K562 (cell line): ENCODE measurements at regions not wholly inside any gene's neighbourhood (a gene's known extent, or its start where the extent isn't known, plus 50 kb on each side); places are given as distances from the start of the nearest gene placed in this dataset.

ENCODE experiments used
- ATAC-seq: fragments of 200-7000 bp; cut with Tn5 transposase; 3 replicates; pipeline ENCODE4 v1.9.1; 2020; ENCODE audit warnings: moderate library complexity
- BruUV-seq: library from RNA; stranded (reverse); fragments of 400-500 nt; replicated peaks from 2 replicates; lab custom pipeline; 2021; lab: Mats Ljungman, UMichigan
- CTCF ChIA-PET: fragments of 300-600 bp; formaldehyde crosslinking; extraction: SDS; loops from one replicate; lab custom pipeline; 2021; ENCODE audit warnings: low intra/inter-chr PET ratio; lab: Yijun Ruan, JAX
- POLR2A ChIA-PET: fragments of 300-600, 350-650 bp; sonication (Branson Sonifier 250); formaldehyde crosslinking; extraction: SDS; loops from one replicate; lab custom pipeline; 2021; ENCODE audit warnings: antibody characterized with exemption, inconsistent platforms; lab: Yijun Ruan, JAX
- DNase-seq, 4 experiments: peaks; one replicate each; pipeline versions ENCODE4 v3.0.0 to v3.0.0-alpha.2; 2011 to 2018; ENCODE audit warnings: low spot score in 3 of 4, mixed read lengths in 3 of 4; ENCODE audit errors: extremely low read depth in 1 of 4
- FAIRE-seq: peaks from 2 replicates; lab custom pipeline; 2011; peaks lifted over from hg19 to GRCh38; lab: Jason Lieb, UNC
- H2AFZ ChIP-seq: 2 replicates; pipeline ENCODE4 v1.6.0; 2011; ENCODE audit warnings: low read depth, low read length, control low read depth, inconsistent platforms
- H3K27ac ChIP-seq: fragments of 200-600 bp; 3 replicates; pipeline ENCODE4 v1.8.0; 2011; ENCODE audit warnings: low read depth, mild to moderate bottlenecking, control low read depth, inconsistent platforms, low read length, moderate library complexity, mixed read lengths; ENCODE audit errors: extremely low read depth
- H3K27me3 ChIP-seq, 2 experiments: fragments of 300-600 bp in 1 of 2; 2 replicates in 1 of 2; 3 replicates in 1 of 2; pipeline versions ENCODE4 v1.6.0 to v1.8.0; 2011; ENCODE audit warnings: inconsistent platforms in 2 of 2, low read length in 2 of 2, mild to moderate bottlenecking in 1 of 2, mixed read lengths in 1 of 2, moderate library complexity in 1 of 2; ENCODE audit not compliant: control insufficient read depth in 2 of 2, insufficient read depth in 2 of 2
- H3K36me3 ChIP-seq: fragments of 300-600 bp; 3 replicates; pipeline ENCODE4 v1.8.0; 2011; ENCODE audit warnings: mild to moderate bottlenecking, low read length, inconsistent platforms; ENCODE audit not compliant: control insufficient read depth, insufficient read depth
- H3K4me1 ChIP-seq, 2 experiments: fragments of 200-600 bp in 1 of 2; replicated peaks in 1 of 2; 2 replicates in 1 of 2; 3 replicates in 1 of 2; pipeline versions ENCODE4 v1.5.1 to v1.8.0; 2011; ENCODE audit warnings: inconsistent platforms in 2 of 2, low read length in 2 of 2, mild to moderate bottlenecking in 1 of 2, mixed read lengths in 1 of 2, moderate library complexity in 1 of 2; ENCODE audit not compliant: control insufficient read depth in 2 of 2, insufficient read depth in 2 of 2
- H3K4me2 ChIP-seq: 2 replicates; pipeline ENCODE4 v1.6.1; 2011; ENCODE audit warnings: low read length, control low read depth, inconsistent platforms, mixed read lengths; ENCODE audit not compliant: insufficient read depth
- H3K4me3 ChIP-seq: fragments of 200-600 bp; sonication (generic), shearing (Covaris generic); 2 replicates; pipeline ENCODE4 v1.5.1; 2016; ENCODE audit warnings: control low read depth, inconsistent platforms
- H3K79me2 ChIP-seq: fragments of 200-600 bp; 3 replicates; pipeline ENCODE4 v1.8.0; 2011; ENCODE audit warnings: low read length, inconsistent platforms; ENCODE audit not compliant: control insufficient read depth, insufficient read depth
- H3K9ac ChIP-seq, 2 experiments: 2 replicates each; pipeline versions ENCODE4 v1.6.0 to v1.6.1; 2011; ENCODE audit warnings: low read depth in 2 of 2, low read length in 2 of 2, control low read depth in 1 of 2, inconsistent platforms in 1 of 2, mild to moderate bottlenecking in 1 of 2, mixed read lengths in 1 of 2; ENCODE audit not compliant: insufficient read depth in 1 of 2
- H3K9me1 ChIP-seq: one replicate; pipeline ENCODE4 v1.6.0; 2011; ENCODE audit warnings: inconsistent platforms, mild to moderate bottlenecking, low read length, moderate library complexity; ENCODE audit not compliant: control insufficient read depth, insufficient read depth
- H3K9me3 ChIP-seq: replicated peaks from 2 replicates; pipeline ENCODE4 v1.5.1; 2011; ENCODE audit warnings: low read depth, low read length, inconsistent platforms; ENCODE audit not compliant: control insufficient read depth, insufficient read depth
- H4K20me1 ChIP-seq: replicated peaks from 2 replicates; pipeline ENCODE4 v1.6.1; 2011; ENCODE audit warnings: low read length, inconsistent platforms, mixed read lengths; ENCODE audit not compliant: control insufficient read depth, insufficient read depth
- C11orf30 ChIP-seq: fragments of 450-650 bp; IDR thresholded peaks from 2 replicates; pipeline ENCODE4 v1.6.1; 2016; ENCODE audit warnings: low read depth, mild to moderate bottlenecking
- ELF2 ChIP-seq: fragments of 250-450 bp; sonication (Bioruptor Pico); IDR thresholded peaks from 2 replicates; pipeline ENCODE4 v1.5.0; 2021; ENCODE audit warnings: mild to moderate bottlenecking
- MAFF ChIP-seq: IDR thresholded peaks from 2 replicates; pipeline ENCODE4 v1.6.1; 2012; ENCODE audit warnings: low read length, improper control_type of control experiment
- MAFG ChIP-seq: fragments of 450-650 bp; conservative IDR thresholded peaks from 2 replicates; pipeline ENCODE4 v1.6.1; 2016; ENCODE audit warnings: missing genetic modification characterization, missing compliant biosample characterization
- PPARD ChIP-seq: fragments of 250-450 bp; sonication (Bioruptor Pico); IDR thresholded peaks from 2 replicates; pipeline ENCODE4 v1.8.0; 2022; ENCODE audit warnings: inconsistent platforms, mild to moderate bottlenecking, moderate library complexity
- PTRF ChIP-seq: fragments of 450-650 bp; IDR thresholded peaks from 2 replicates; pipeline ENCODE4 v1.6.1; 2016; ENCODE audit warnings: mild to moderate bottlenecking, missing genetic modification characterization, missing compliant biosample characterization
- TAL1 ChIP-seq: fragments of 450-650 bp; IDR thresholded peaks from 2 replicates; pipeline ENCODE4 v1.6.1; 2016; ENCODE audit warnings: mild to moderate bottlenecking
- XRCC4 ChIP-seq: IDR thresholded peaks from one replicate; pipeline ENCODE4 v1.6.1; 2011; ENCODE audit not compliant: insufficient read depth, insufficient read length; ENCODE audit errors: extremely low read depth
- ZNF316 ChIP-seq: fragments of 450-650 bp; IDR thresholded peaks from 2 replicates; pipeline ENCODE4 v1.6.1; 2016
- WGBS: fragments of 100-300 bp; shearing (Covaris generic); methylation state at CpG from one replicate; pipeline ENCODE4 v1.1.6; 2016; ENCODE audit warnings: low coverage, mixed read lengths; ENCODE audit not compliant: insufficient coverage; ENCODE audit errors: missing lambda C conversion rate; 5-methylcytosine and 5-hydroxymethylcytosine counted together
- in situ Hi-C: fragments of 300-500 bp; cut with MboI; formaldehyde crosslinking; loops from 4 replicates; pipeline ENCODE4 v1.15.0; 2018; ENCODE audit warnings: inconsistent platforms, mixed read lengths
- intact Hi-C: fragments of 100-400 bp; cut with micrococcal nuclease; formaldehyde crosslinking; loops from 2 replicates; pipeline ENCODE4 v1.14.2; 2022
- TF ChIP-seq, protein P1 (sequence below): fragments of 200-800 bp; sonication (Bioruptor generic); IDR thresholded peaks from 2 replicates; pipeline ENCODE4 v1.6.1; 2017; ENCODE audit warnings: missing genetic modification characterization, missing compliant biosample characterization
- TF ChIP-seq, protein P2 (sequence below): sonication (generic); formaldehyde crosslinking; IDR thresholded peaks from 2 replicates; pipeline ENCODE4 v1.8.0; 2022; ENCODE audit warnings: mild to moderate bottlenecking, missing genetic modification reagents
- TF ChIP-seq, protein P3 (sequence below): sonication (generic); formaldehyde crosslinking; IDR thresholded peaks from 2 replicates; pipeline ENCODE4 v1.8.1; 2022; ENCODE audit warnings: missing genetic modification reagents
- TF ChIP-seq, protein P4 (sequence below): IDR thresholded peaks from 3 replicates; pipeline ENCODE4 v1.6.1; 2011; ENCODE audit warnings: borderline replicate concordance, mild to moderate bottlenecking; ENCODE audit not compliant: insufficient read length, insufficient read depth

GRCh38 chr12:110996415-110996814 lies 76.0 kb upstream of the MYL2 start (continued):
- TF ChIP-seq, protein P1, sequence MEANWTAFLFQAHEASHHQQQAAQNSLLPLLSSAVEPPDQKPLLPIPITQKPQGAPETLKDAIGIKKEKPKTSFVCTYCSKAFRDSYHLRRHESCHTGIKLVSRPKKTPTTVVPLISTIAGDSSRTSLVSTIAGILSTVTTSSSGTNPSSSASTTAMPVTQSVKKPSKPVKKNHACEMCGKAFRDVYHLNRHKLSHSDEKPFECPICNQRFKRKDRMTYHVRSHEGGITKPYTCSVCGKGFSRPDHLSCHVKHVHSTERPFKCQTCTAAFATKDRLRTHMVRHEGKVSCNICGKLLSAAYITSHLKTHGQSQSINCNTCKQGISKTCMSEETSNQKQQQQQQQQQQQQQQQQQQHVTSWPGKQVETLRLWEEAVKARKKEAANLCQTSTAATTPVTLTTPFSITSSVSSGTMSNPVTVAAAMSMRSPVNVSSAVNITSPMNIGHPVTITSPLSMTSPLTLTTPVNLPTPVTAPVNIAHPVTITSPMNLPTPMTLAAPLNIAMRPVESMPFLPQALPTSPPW (CRISPR knock-in tag), result no peak
- no peak for TF ChIP-seq XRCC4

DNA sequence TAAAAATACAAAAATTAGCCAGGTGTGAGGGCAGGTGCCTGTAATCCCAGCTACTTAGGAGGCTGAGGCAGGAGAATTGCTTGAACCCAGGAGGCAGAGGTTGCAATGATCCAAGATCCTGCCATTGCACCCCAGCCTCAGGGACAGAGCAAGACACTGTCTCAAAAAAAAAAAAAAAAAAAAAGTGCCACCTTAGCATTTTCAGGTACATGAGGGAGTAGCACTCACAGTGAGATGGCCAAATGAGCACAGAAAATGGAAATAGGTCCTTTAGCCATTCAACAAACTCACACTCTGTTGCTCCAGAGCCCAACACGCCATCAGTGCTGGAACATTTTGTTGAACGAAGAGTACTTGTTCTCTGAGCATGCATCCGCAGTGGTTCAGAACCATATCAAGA lies 75.2 kb upstream of the MYL2 start:
- Histone ChIP-seq H2AFZ (no peak overlapping the region), H3K79me2 (no peaks in the 10 kb centered on the region), H3K4me1 (no peaks in the 10 kb centered on the region)
- no TSS peak for BruUV-seq
- intact Hi-C loops, result no loop called here
- TF ChIP-seq, protein P2, sequence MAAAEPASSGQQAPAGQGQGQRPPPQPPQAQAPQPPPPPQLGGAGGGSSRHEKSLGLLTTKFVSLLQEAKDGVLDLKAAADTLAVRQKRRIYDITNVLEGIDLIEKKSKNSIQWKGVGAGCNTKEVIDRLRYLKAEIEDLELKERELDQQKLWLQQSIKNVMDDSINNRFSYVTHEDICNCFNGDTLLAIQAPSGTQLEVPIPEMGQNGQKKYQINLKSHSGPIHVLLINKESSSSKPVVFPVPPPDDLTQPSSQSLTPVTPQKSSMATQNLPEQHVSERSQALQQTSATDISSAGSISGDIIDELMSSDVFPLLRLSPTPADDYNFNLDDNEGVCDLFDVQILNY (CRISPR knock-in tag), result no peak
- TF ChIP-seq TAL1, result no peak
- TF ChIP-seq ELF2 (CRISPR knock-in tag), result no peak
- no peak for TF ChIP-seq PTRF (tag)
- TF ChIP-seq, protein P3, sequence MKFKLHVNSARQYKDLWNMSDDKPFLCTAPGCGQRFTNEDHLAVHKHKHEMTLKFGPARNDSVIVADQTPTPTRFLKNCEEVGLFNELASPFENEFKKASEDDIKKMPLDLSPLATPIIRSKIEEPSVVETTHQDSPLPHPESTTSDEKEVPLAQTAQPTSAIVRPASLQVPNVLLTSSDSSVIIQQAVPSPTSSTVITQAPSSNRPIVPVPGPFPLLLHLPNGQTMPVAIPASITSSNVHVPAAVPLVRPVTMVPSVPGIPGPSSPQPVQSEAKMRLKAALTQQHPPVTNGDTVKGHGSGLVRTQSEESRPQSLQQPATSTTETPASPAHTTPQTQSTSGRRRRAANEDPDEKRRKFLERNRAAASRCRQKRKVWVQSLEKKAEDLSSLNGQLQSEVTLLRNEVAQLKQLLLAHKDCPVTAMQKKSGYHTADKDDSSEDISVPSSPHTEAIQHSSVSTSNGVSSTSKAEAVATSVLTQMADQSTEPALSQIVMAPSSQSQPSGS (CRISPR knock-in tag), result no peak
- peak; percentile 8; the same call in 1 of the 2 replicates for TF ChIP-seq C11orf30
- TF ChIP-seq MAFG (tag), result peak; percentile 28; the same call in 1 of the 2 replicates
- TF ChIP-seq MAFF, result 0 out of 2 replicates have a peak, but pooled peaks have one; percentile 4
- TF ChIP-seq PPARD, result no peak
- TF ChIP-seq, protein P4, sequence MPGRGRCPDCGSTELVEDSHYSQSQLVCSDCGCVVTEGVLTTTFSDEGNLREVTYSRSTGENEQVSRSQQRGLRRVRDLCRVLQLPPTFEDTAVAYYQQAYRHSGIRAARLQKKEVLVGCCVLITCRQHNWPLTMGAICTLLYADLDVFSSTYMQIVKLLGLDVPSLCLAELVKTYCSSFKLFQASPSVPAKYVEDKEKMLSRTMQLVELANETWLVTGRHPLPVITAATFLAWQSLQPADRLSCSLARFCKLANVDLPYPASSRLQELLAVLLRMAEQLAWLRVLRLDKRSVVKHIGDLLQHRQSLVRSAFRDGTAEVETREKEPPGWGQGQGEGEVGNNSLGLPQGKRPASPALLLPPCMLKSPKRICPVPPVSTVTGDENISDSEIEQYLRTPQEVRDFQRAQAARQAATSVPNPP, result no peak
- peak; percentile 59 for TF ChIP-seq ZNF316
- TF ChIP-seq, all 486 proteins: peak for 4
- Histone ChIP-seq H3K27ac (no peak overlapping the region), H3K9me1 (no peaks in the 10 kb centered on the region), H3K9ac (no peak overlapping the region), H4K20me1 (no peaks in the 10 kb centered on the region), H3K36me3 (no peaks in the 10 kb centered on the region), H3K4me3 (no peak overlapping the region), H3K9me3 (no peaks in the 10 kb centered on the region), H3K4me2 (no peak overlapping the region), H3K27me3 (peaks cover 0 to 2% of the 10 kb centered on the region in 2 experiments; a peak in 3 of 5 replicates)
- no peak for FAIRE-seq
- DNase-seq, result no peak
- ChIA-PET POLR2A (no interaction called here), CTCF (interaction anchor here (0.7 kb wide), 1 partner anchor 273 kb away, joined by 3 read pairs; no protein-coding TSS in a partner anchor)
- in situ Hi-C loops, result no loop called here
- ATAC-seq, result no peak
- 0% methylated on average over 3 of the region's 3 CpGs for WGBS
